ENCODE measurements at regions not wholly inside any gene's neighbourhood (a gene's known extent, or its start where the extent isn't known, plus 50 kb on each side); places are given as distances from the start of the nearest gene placed in this dataset.

DNA sequence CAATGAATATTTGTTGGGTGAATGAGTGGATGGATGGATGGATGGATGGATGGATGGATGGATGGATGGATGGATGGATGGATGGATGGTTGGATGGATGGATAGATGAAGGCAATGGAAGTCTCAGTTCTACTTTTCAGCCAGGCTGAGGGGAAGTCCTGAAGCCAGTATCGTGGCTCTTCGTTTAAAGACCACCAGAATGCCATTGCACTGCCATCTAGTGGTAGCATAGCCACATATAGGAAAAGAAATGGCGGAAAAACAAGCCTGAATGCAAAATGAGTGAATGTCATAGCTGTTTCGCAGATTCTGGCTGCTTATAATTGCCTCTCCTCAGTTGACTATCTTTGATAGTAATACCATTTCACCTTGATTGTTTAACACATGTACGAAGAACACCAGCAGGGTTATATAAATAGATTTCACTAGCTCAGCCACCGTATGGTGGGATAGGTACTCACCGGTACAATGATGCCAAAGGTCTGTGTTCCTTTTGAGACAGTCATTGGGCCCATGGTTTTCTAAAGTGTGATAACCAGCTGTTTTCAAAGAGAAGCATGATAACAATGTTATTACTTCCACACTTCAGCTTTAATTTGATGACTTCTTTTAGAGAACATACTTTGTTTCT is 62.3 kb upstream of the GREB1L start:
- DNase-seq (ENCODE audit: low spot score): peak; percentile 57

DNA sequence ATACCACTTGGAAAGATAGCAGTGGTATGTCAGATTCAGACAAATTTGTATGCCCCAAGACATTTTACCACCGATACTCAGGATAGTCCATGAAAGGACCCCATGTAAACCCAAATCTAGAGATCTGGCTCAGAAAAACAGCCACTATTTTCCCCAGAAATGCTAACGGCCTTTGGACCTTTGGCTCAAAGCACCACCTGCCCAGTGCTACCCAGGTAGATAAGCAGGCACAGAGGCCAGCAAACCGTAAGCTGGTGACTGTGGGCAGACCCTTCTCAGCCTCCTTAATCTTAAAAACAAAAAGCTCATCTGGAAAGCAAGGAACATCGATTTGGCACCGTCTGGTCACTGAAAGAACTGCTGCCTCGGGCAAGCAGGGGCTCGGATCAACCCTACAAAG is 61.4 kb upstream of the GREB1L start:
- DNase-seq (ENCODE audit: low spot score): no peak
- TF ChIP-seq, protein P1, sequence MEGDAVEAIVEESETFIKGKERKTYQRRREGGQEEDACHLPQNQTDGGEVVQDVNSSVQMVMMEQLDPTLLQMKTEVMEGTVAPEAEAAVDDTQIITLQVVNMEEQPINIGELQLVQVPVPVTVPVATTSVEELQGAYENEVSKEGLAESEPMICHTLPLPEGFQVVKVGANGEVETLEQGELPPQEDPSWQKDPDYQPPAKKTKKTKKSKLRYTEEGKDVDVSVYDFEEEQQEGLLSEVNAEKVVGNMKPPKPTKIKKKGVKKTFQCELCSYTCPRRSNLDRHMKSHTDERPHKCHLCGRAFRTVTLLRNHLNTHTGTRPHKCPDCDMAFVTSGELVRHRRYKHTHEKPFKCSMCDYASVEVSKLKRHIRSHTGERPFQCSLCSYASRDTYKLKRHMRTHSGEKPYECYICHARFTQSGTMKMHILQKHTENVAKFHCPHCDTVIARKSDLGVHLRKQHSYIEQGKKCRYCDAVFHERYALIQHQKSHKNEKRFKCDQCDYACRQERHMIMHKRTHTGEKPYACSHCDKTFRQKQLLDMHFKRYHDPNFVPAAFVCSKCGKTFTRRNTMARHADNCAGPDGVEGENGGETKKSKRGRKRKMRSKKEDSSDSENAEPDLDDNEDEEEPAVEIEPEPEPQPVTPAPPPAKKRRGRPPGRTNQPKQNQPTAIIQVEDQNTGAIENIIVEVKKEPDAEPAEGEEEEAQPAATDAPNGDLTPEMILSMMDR (IDR thresholded peaks at IDR 0.05; ENCODE audit: extremely low read depth, missing control alignments): no peak

More for the DNA sequence above, 62.3 kb upstream of the GREB1L start:
- TF ChIP-seq, protein P1 (IDR thresholded peaks at IDR 0.05; ENCODE audit: extremely low read depth, missing control alignments): peak; percentile 67

DNA sequence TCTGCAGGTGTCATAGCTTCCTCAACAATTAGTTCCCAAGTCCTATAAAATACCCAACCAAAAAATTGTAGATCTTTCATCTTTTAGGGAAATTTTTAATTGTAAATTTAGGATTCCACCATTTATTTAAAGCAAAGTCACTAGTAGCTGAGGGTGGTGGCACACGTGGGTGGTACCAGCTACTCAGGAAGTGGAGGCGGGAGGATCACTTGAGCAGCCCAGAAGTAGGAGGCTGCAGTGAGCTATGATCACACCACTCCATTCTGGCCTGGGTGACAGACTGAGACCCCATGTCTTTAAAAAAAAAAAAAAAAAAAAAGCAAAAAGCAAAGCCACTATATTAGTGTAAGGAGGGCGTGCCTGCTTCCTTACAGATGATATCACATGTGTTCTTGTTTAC is 60.3 kb upstream of the GREB1L start:
- DNase-seq (ENCODE audit: low spot score): no peak
- TF ChIP-seq, protein P1 (IDR thresholded peaks at IDR 0.05; ENCODE audit: extremely low read depth, missing control alignments): no peak

DNA sequence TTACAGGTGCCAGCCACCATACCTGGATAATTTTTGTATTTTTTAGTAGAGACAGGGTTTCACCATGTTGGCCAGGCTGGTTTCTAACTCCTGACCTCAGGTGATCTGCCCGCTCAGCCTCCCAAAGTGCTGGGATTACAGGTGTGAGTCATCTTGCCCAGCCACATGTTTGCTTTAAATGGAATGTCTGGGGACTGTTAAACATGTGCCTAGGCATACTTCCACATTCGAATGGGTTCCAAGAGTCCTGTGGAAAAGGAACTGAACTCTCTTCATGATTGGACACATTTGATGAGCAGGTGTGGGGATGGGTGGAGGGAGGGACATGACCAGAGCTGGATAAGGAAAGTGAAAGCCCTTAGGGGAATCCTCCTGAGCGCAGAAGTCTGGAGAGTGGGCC is 58.4 kb upstream of the GREB1L start:
- TF ChIP-seq, protein P1 (IDR thresholded peaks at IDR 0.05; ENCODE audit: extremely low read depth, missing control alignments): no peak
- no peak for DNase-seq (ENCODE audit: low spot score)

DNA sequence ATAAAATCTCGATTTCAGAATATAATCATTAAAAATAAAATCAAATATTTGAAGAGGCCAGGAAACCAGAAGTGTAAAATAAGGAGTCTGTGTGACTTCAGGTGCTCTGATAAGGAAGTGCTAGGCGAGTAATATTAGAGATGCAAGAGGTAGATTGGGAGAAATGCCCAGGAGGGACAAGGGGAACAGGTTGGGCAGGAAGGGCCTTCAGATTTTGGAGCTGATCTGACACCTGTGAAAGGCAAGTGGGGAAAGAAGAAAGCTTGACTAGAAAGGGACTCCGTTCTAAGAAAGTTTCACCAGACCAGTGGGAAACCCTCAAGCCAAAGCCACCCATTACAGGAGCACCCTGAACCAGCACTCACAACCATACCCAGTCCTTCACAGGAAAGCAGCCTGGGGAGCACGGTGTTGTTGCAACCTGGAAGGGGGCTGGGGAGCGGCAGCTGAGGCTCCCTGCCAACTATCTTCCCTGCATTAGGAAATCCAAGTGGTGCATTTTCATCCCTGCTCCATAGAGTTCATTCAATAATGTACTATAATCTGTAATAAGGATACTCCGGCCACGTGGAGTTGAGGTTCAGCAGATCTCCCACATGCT is 57.5 kb upstream of the GREB1L start:
- TF ChIP-seq, protein P1 (IDR thresholded peaks at IDR 0.05; ENCODE audit: extremely low read depth, missing control alignments): no peak
- no peak for DNase-seq (ENCODE audit: low spot score)

DNA sequence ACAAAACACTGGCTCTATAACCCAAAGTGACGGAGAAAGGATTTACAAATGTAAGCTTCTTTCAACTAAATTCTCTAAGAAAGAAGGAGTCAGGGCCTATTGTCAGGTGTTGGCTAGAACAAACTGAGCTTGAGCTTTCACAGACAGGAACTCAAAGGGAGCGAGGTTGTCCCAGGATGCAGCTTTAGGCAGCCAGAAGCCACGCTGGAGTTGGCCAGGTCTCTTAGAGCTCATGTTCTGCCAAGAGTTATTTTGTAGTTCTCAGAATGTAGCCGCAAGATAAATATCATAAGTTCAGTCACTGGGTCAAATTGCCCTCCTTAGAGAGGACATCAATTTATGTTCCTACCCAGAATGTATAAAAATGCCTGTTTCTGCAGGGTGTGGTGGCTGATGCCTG is 54.1 kb upstream of the GREB1L start:
- TF ChIP-seq, protein P1 (IDR thresholded peaks at IDR 0.05; ENCODE audit: extremely low read depth, missing control alignments): no peak
- DNase-seq (ENCODE audit: low spot score): no peak

DNA sequence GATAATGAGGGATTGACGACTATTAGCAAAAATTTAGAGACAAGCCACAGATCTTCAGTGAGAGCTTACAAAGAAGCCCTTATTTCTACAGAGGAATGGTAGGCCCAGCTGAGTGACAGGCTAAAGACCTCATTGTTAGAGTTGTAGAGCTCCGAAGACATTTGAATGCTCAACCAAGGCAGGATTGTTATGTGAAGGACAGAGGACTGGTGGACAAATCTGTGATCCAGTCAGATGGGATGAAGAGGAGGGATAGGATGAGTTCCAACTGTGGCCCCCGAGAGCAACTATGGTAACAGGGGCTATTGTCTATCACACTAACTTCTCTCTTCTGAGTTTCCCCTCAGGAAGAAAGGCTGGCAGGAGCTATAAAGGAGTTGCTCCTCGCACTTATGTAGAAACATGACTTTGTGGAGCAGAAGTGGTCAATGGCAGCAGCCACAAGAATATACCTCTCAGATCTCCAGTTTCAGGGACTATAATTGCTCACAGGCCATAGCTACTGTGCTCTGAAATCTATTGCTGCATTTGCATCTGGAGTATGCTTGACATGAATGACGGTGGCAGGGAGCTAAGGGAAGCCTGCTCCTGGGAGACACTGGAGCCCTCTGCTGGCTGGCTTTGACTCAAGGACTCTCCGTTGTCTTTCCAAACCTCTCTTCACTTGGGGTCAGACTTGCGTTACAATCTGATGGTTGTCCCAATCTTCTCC is 50.3 kb upstream of the GREB1L start:
- TF ChIP-seq, protein P1 (IDR thresholded peaks at IDR 0.05; ENCODE audit: extremely low read depth, missing control alignments): peak; percentile 9
- no peak for DNase-seq (ENCODE audit: low spot score)

Data from GM20000 (cell line).